ENCODE measurements at regions not wholly inside any gene's neighbourhood (a gene's known extent, or its start where the extent isn't known, plus 50 kb on each side); places are given as distances from the start of the nearest gene placed in this dataset.
A peak's percentile ranks its signal among the peaks of the same experiment; 100 is the strongest.

GRCh38 chr3:144242747-144243146 lies 271.1 kb downstream of the DIPK2A start:
- H3F3A ChIP-seq (replicated peaks; ENCODE audit: low read depth): no peaks in the 10 kb centered on the region
- Mint-ChIP-seq H3K9me3 (no peaks in the 10 kb centered on the region), H3K27me3 (ENCODE audit: insufficient read depth, low read depth, poor library complexity) (peaks cover 2% of the 10 kb centered on the region), H3K27ac (no peak overlapping the region), H3K4me3 (no peak overlapping the region), H3K4me1 (no peaks in the 10 kb centered on the region; the same call in 2 of the 3 replicates), H3K36me3 (ENCODE audit: low read depth) (no peaks in the 10 kb centered on the region)
- TF ChIP-seq ZNF331 (CRISPR knock-in tag; IDR thresholded peaks at IDR 0.05; ENCODE audit: low read depth): no peak
- no peak for TF ChIP-seq ETS1 (IDR thresholded peaks at IDR 0.05)
- no peak for TF ChIP-seq ZNF114 (CRISPR knock-in tag; IDR thresholded peaks at IDR 0.05)
- ATAC-seq (no peak), DNase-seq (ENCODE audit: low spot score) (no peak)
- H3K4me2 ChIP-seq: no peak overlapping the region
- no peaks in the 10 kb centered on the region for H3K27me3 ChIP-seq (ENCODE audit: insufficient read depth)
- no peaks in the 10 kb centered on the region for H4K20me1 ChIP-seq (replicated peaks; ENCODE audit: insufficient read depth)
- no peak overlapping the region for H3K4me3 ChIP-seq
- no peaks in the 10 kb centered on the region for H3K4me1 ChIP-seq (ENCODE audit: insufficient read depth)
- H3K79me2 ChIP-seq (replicated peaks; ENCODE audit: insufficient read depth): no peaks in the 10 kb centered on the region
- no peak overlapping the region for H3K27ac ChIP-seq (ENCODE audit: low read depth)
- H3K9me2 ChIP-seq (ENCODE audit: insufficient read depth): no peaks in the 10 kb centered on the region
- no peaks in the 10 kb centered on the region for H3K36me3 ChIP-seq (ENCODE audit: insufficient read depth)
- no peak overlapping the region for H2AFZ ChIP-seq

GRCh38 chr3:144244662-144245061 lies 273.0 kb downstream of the DIPK2A start:
- Histone ChIP-seq H2AFZ (no peak overlapping the region), H4K20me1 (replicated peaks; ENCODE audit: insufficient read depth) (no peaks in the 10 kb centered on the region), H3F3A (replicated peaks; ENCODE audit: low read depth) (no peaks in the 10 kb centered on the region), H3K4me1 (ENCODE audit: insufficient read depth) (no peaks in the 10 kb centered on the region), H3K27me3 (ENCODE audit: insufficient read depth) (no peaks in the 10 kb centered on the region), H3K79me2 (replicated peaks; ENCODE audit: insufficient read depth) (no peaks in the 10 kb centered on the region), H3K4me2 (no peak overlapping the region), H3K9me2 (ENCODE audit: insufficient read depth) (no peaks in the 10 kb centered on the region), H3K4me3 (no peak overlapping the region), H3K36me3 (ENCODE audit: insufficient read depth) (no peaks in the 10 kb centered on the region), H3K27ac (ENCODE audit: low read depth) (no peak overlapping the region)
- Mint-ChIP-seq H3K4me3 (no peak overlapping the region), H3K4me1 (no peaks in the 10 kb centered on the region), H3K27me3 (ENCODE audit: insufficient read depth, low read depth, poor library complexity) (peaks cover 2% of the 10 kb centered on the region), H3K27ac (no peak overlapping the region), H3K36me3 (ENCODE audit: low read depth) (no peaks in the 10 kb centered on the region), H3K9me3 (no peaks in the 10 kb centered on the region)
- DNase-seq (ENCODE audit: low spot score): peak; percentile 36
- TF ChIP-seq ETS1 (IDR thresholded peaks at IDR 0.05): no peak
- peak; percentile 22 to 36; a peak in 3 of 4 replicates for TF ChIP-seq CTCF (conservative IDR thresholded peaks at IDR 0.05; ENCODE audit: low read depth in 2 of 2)
- ATAC-seq: peak; percentile 40; the same call in 1 of the 3 replicates

- Histone ChIP-seq H3K4me3 (no peak overlapping the region), H3K27ac (ENCODE audit: low read depth) (no peak overlapping the region), H3K79me2 (replicated peaks; ENCODE audit: insufficient read depth) (no peaks in the 10 kb centered on the region), H3F3A (replicated peaks; ENCODE audit: low read depth) (no peaks in the 10 kb centered on the region), H3K9me2 (ENCODE audit: insufficient read depth) (no peaks in the 10 kb centered on the region), H3K36me3 (ENCODE audit: insufficient read depth) (no peaks in the 10 kb centered on the region), H4K20me1 (replicated peaks; ENCODE audit: insufficient read depth) (no peaks in the 10 kb centered on the region), H2AFZ (no peak overlapping the region), H3K4me1 (ENCODE audit: insufficient read depth) (no peaks in the 10 kb centered on the region), H3K27me3 (ENCODE audit: insufficient read depth) (no peaks in the 10 kb centered on the region), H3K4me2 (no peak overlapping the region)
- H3K4me3 Mint-ChIP-seq: no peak overlapping the region
- no peak for DNase-seq (ENCODE audit: low spot score)
- no peak overlapping the region for H3K27ac Mint-ChIP-seq
- no peaks in the 10 kb centered on the region for H3K9me3 Mint-ChIP-seq
- ATAC-seq: no peak
- H3K27me3 Mint-ChIP-seq (ENCODE audit: insufficient read depth, low read depth, poor library complexity): no peaks in the 10 kb centered on the region
- peaks cover 6% of the 10 kb centered on the region; the same call in 2 of the 3 replicates for H3K4me1 Mint-ChIP-seq
- H3K36me3 Mint-ChIP-seq (ENCODE audit: low read depth): no peaks in the 10 kb centered on the region
- TF ChIP-seq JUNB (IDR thresholded peaks at IDR 0.05; ENCODE audit: unreplicated experiment) (no peak), CTCF (conservative IDR thresholded peaks at IDR 0.05; ENCODE audit: low read depth in 2 of 2) (no peak), ETS1 (IDR thresholded peaks at IDR 0.05) (no peak), NANOG (IDR thresholded peaks at IDR 0.05; ENCODE audit: borderline replicate concordance) (no peak), STAT1 (IDR thresholded peaks at IDR 0.05; ENCODE audit: unreplicated experiment) (no peak), POLR2AphosphoS5 (IDR thresholded peaks at IDR 0.05; ENCODE audit: low read depth) (no peak), ZNF114 (CRISPR knock-in tag; IDR thresholded peaks at IDR 0.05) (no peak)
Observed at GRCh38 chr3:144252896-144253295, 281.3 kb downstream of the DIPK2A start.
